Lung (tissue), 11 donors: ENCODE measurements at regions not wholly inside any gene's neighbourhood (a gene's known extent, or its start where the extent isn't known, plus 50 kb on each side); places are given as distances from the start of the nearest gene placed in this dataset.

Source experiments
- ATAC-seq: fragments of 200-7000 bp; cut with Tn5 transposase; one replicate; pipeline ENCODE4 v1.9.1; 2020; ENCODE audit warnings: moderate number of reproducible peaks; ENCODE audit not compliant: insufficient read depth, low FRiP score
- DNase-seq, 3 donors: peaks; one replicate each; pipeline ENCODE4 v3.0.0-alpha.2; 2013 to 2017
- H3K27ac ChIP-seq, 2 donors: one replicate each; pipeline ENCODE4 v1.5.1; 2013; ENCODE audit warnings: mild to moderate bottlenecking in 2 of 2, moderate library complexity in 2 of 2, control low read depth in 1 of 2, inconsistent platforms in 1 of 2, low read depth in 1 of 2, low read length in 1 of 2
- H3K27me3 ChIP-seq, 3 donors: one replicate each; pipeline ENCODE4 v1.5.1; 2013; ENCODE audit warnings: low read length in 2 of 3; ENCODE audit not compliant: control insufficient read depth in 3 of 3, insufficient read depth in 3 of 3
- H3K36me3 ChIP-seq, 4 donors: one replicate each; pipeline ENCODE4 v1.5.1; 2013; ENCODE audit warnings: low read length in 4 of 4, mild to moderate bottlenecking in 1 of 4, moderate library complexity in 1 of 4; ENCODE audit not compliant: control insufficient read depth in 4 of 4, insufficient read depth in 4 of 4
- H3K4me1 ChIP-seq, 5 donors: one replicate each; pipeline ENCODE4 v1.5.1; 2013; ENCODE audit warnings: low read length in 5 of 5, mild to moderate bottlenecking in 2 of 5, moderate library complexity in 1 of 5; ENCODE audit not compliant: control insufficient read depth in 5 of 5, insufficient read depth in 5 of 5
- H3K4me3 ChIP-seq: one replicate; pipeline ENCODE4 v1.5.1; 2013; ENCODE audit warnings: mild to moderate bottlenecking, control low read depth, moderate library complexity
- H3K9ac ChIP-seq, 2 donors: one replicate each; pipeline ENCODE4 v1.5.1; 2013; ENCODE audit warnings: low read length in 2 of 2, control low read depth in 1 of 2; ENCODE audit not compliant: insufficient read depth in 1 of 2
- H3K9me3 ChIP-seq, 4 donors: one replicate each; pipeline ENCODE4 v1.5.1; 2013; ENCODE audit warnings: low read length in 3 of 4, mild to moderate bottlenecking in 1 of 4, moderate library complexity in 1 of 4; ENCODE audit not compliant: control insufficient read depth in 4 of 4, insufficient read depth in 3 of 4
- WGBS, 2 donors: extraction: QIAGEN DNeasy Blood & Tissue Kit; methylation state at CpG; one replicate each; pipeline ENCODE4 v1.1.7; 2013; 5-methylcytosine and 5-hydroxymethylcytosine counted together
- TF ChIP-seq, protein P1 (sequence below): IDR thresholded peaks from 2 replicates; pipeline ENCODE4 v1.5.1; 2012; ENCODE audit warnings: mild to moderate bottlenecking; ENCODE audit errors: control extremely low read depth, extremely low read depth
- donor health status: control.
- donor health status: control.
- donor health status: Bipolar disorder and iron deficiency.
- donor health status: healthy.
- donor health status: DM: yes; HTN: yes; CAD: no.

DNA sequence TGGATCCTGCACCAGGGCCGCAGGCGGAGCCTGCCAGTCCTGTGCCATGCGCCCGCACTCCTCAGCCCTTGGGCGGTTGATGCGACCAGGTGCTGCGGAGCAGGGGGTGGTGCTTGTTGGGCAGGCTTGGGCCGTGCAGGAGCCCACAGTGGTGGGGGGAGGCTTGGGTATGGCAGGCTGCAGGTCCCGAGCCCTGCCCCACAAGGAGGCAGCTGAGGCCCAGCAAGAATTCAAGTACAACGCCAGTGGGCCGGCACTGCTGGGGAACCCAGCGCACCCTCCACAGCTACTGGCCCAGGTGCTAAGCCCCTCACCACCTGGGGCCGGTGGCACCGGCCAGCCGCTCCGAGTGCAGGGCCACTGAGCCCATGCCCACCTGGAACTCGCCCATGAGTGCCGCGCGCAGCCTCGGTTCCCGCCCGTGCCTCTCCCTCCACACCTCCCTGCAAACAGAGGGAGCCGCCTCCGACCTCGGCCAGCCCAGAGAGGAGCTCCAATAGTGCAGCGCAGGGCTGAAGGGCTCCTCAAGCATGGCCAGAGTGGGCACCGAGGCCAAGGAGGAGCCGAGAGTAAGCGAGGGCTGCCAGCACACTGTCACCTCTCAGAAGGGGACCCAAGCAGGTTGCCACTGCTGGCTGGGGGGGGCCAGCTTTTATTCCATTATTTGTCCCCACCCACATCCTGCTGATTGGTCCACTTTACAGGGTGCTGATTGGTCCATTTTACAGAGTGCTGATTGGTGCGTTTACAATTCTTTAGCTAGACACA, 339.0 kb upstream of the KLF3 start:
- TF ChIP-seq, protein P1, sequence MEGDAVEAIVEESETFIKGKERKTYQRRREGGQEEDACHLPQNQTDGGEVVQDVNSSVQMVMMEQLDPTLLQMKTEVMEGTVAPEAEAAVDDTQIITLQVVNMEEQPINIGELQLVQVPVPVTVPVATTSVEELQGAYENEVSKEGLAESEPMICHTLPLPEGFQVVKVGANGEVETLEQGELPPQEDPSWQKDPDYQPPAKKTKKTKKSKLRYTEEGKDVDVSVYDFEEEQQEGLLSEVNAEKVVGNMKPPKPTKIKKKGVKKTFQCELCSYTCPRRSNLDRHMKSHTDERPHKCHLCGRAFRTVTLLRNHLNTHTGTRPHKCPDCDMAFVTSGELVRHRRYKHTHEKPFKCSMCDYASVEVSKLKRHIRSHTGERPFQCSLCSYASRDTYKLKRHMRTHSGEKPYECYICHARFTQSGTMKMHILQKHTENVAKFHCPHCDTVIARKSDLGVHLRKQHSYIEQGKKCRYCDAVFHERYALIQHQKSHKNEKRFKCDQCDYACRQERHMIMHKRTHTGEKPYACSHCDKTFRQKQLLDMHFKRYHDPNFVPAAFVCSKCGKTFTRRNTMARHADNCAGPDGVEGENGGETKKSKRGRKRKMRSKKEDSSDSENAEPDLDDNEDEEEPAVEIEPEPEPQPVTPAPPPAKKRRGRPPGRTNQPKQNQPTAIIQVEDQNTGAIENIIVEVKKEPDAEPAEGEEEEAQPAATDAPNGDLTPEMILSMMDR: no peak
- WGBS, 2 donors: 96 to 97% methylated on average over 31 of the region's 31 CpGs
- DNase-seq (no peak), ATAC-seq (no peak)
- H3K4me3 ChIP-seq: no peak overlapping the region
- peaks cover 0 to 9% (median 3%) of the 10 kb centered on the region in 5 donors for H3K4me1 ChIP-seq
- no peaks in the 10 kb centered on the region for H3K36me3 ChIP-seq
- H3K27me3 ChIP-seq: no peaks in the 10 kb centered on the region
- no peak overlapping the region for H3K27ac ChIP-seq
- H3K9me3 ChIP-seq: peaks cover 0 to 1% (median 0%) of the 10 kb centered on the region in 4 donors
- no peak overlapping the region for H3K9ac ChIP-seq

DNA sequence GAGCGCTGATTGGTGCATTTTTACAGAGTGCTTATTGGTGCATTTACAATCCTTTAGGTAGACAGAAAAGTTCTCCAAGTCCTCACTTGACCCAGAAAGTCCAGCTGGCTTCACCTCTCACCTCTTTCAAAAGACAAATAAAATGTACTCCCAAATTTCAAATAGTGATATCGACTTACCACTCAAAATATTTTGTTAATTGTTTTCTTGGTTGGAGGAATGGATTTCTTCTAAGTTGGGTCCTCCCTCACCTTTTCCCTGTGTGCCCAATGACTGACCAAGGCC, 338.4 kb upstream of the KLF3 start:
- no peak for DNase-seq
- no peak for ATAC-seq
- peaks cover 0 to 4% (median 0%) of the 10 kb centered on the region in 5 donors for H3K4me1 ChIP-seq
- H3K27me3 ChIP-seq: no peaks in the 10 kb centered on the region
- no peak overlapping the region for H3K27ac ChIP-seq
- H3K9ac ChIP-seq: no peak overlapping the region
- peaks cover 0 to 1% (median 0%) of the 10 kb centered on the region in 4 donors for H3K9me3 ChIP-seq
- no peaks in the 10 kb centered on the region for H3K36me3 ChIP-seq
- TF ChIP-seq, protein P1: no peak
- 90 to 91% methylated on average over 2 of the region's 2 CpGs for WGBS, 2 donors
- no peak overlapping the region for H3K4me3 ChIP-seq

DNA sequence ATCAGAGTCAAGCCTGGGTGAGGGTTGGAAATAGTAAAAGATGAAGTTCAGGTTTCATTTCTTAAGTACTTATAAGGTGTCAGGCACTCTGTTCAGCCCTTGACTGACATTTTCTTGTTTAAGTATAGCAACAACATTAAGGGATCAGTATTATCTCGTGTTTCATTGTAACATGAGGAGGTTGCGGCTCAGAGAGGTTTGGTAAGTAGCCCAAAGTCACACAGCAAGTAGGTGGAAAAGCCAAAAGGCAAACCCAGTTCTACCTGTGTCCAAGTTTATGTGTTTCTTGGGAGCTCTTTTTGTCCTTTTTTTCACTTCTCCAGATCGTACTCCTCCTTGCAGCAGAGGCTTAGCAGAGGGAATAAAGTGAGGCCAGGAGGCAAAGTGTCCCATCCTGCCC, 337.5 kb upstream of the KLF3 start:
- H3K9me3 ChIP-seq: peaks cover 0 to 1% (median 0%) of the 10 kb centered on the region in 4 donors
- no peaks in the 10 kb centered on the region for H3K27me3 ChIP-seq
- WGBS, 2 donors: 96% methylated on average over 3 of the region's 3 CpGs
- no peaks in the 10 kb centered on the region for H3K36me3 ChIP-seq
- no peak overlapping the region for H3K9ac ChIP-seq
- ATAC-seq (no peak), DNase-seq (no peak)
- peaks cover 0 to 4% (median 0%) of the 10 kb centered on the region in 5 donors for H3K4me1 ChIP-seq
- TF ChIP-seq, protein P1: no peak
- H3K27ac ChIP-seq: no peak overlapping the region
- H3K4me3 ChIP-seq: no peak overlapping the region

DNA sequence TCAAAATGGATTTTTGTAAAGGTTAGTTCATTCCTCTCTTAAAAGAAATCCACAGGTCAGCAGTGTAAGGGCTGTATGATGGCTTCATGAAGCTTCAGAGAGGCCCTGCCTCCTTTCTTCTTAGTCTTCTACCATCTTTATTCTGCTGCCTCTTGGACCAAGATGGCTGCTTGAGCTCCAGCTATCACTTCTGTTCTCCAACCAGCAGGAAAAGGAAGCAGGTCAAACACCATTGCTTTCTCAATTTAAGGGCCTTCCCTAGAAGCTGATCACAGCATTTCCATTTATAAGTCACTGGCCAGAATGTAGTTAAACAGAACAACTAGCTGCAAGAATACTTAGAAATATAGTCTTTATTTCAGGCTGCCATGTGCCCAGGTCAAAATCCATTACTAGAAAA, 336.8 kb upstream of the KLF3 start:
- no peak for ATAC-seq
- DNase-seq: no peak
- Histone ChIP-seq H3K4me3 (no peak overlapping the region), H3K9ac (no peak overlapping the region), H3K4me1 (peaks cover 0 to 4% (median 0%) of the 10 kb centered on the region in 5 donors), H3K27ac (no peak overlapping the region), H3K27me3 (no peaks in the 10 kb centered on the region), H3K9me3 (peaks cover 0 to 1% (median 0%) of the 10 kb centered on the region in 4 donors), H3K36me3 (no peaks in the 10 kb centered on the region)
- TF ChIP-seq, protein P1: no peak
